Stimulated activated CD4-positive, alpha-beta T cell treated with anti-CD3 and anti-CD28 coated beads, Interleukin-1b, Interleukin-23, amount 100 ng/mL, for 1 hour (primary cell): ENCODE measurements at regions not wholly inside any gene's neighbourhood (a gene's known extent, or its start where the extent isn't known, plus 50 kb on each side); places are given as distances from the start of the nearest gene placed in this dataset.
"Not testable (repeated sequence)": the region's sequence is repeated elsewhere in the genome, so short reads cannot be mapped to it uniquely, and the experiment has no call there.

Source experiments
- DNase-seq, 2 donors: peaks; one replicate each; pipeline ENCODE4 v3.0.0-alpha.2; 2020; ENCODE audit warnings: low read depth in 2 of 2

DNA sequence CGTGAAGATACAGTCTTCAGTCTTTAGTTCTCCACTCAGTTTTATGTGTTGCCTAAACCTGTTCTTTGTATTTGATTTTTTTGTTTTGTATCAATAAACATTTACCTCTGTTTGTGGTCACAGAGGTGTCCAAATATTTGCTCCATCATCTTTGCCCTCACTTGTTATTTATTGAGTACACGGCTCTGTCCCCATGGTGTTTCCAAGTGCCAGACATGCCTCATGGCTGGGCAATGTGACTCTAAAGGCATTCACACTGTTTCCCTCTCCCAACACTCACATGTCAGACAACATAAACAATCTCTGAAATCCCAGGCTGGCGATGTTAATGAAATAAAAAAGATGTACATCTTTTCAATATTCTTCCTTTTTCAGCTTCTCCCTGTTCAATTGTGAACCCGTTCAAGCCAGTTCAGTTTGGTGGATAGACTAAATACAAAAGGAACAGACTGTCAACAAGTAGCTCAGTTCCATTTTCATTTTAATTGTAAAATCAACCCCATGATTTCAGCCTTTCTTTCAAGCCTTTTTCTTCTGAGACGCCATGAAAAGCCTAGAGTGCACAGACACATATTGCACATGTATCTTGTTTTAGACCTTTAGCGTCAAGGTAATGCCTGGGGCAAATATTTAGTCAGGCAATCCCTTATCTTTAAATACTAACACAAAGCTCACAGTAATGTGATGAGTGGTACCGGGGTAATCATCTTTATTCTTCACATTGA is 680.7 kb downstream of the GALC start:
- no peak for DNase-seq

DNA sequence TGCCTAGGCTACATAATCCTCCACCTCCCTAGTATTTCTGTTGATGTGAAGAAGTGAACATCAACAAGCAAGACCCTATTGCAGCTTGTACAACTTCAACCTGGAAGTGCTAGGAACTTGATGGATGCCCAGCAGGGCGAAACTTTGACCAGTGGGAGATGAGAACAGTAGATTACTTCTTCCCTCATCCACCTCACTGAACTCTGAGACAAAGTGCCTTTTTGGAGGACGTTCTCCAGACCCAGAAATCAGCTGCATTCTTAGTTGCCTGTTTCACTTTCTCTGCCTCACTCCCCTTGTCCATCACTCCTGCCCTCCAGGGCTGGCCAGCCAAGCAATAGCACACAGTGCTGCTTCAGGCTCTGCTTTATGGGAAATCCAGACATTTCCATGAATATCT is 683.4 kb downstream of the GALC start:
- DNase-seq: no peak

DNA sequence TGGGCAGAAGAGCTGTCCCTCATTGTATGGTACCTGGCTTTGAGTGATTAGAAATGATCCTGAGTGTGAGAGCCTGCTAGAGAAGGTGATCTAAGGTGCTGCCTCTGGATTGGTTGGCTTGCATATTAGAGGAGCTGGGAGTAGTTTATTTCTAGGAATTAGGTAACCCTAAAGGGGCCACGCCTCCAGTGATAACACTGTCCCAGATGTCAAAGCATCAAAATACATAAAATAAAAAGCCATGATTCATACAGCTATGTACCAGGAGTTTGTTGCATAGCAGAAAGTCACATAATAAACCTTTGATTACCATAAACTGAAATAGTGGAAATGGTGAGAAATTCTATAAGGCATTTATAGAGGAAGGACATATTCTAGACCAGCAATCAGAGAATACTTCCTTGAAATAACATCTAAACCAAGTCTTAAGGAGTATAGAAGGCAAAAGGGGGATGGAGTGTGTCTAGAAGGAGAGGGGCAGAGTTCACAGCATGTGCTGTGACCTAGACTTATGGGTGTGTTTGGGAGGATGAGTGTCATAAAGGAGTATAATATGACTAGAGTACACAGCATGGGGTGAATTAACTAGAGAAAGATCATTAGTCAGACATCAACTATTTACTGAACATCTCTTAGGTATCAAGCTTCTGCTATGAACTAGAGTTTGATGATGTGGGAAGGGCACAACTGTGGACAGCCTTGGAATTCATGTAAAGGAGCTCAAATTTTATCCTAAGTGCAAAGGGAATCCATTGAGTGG is 686.4 kb downstream of the GALC start:
- DNase-seq: no peak

GRCh38 chr14:87305345-87305744 is 687.6 kb downstream of the GALC start:
- no peak for DNase-seq

DNA sequence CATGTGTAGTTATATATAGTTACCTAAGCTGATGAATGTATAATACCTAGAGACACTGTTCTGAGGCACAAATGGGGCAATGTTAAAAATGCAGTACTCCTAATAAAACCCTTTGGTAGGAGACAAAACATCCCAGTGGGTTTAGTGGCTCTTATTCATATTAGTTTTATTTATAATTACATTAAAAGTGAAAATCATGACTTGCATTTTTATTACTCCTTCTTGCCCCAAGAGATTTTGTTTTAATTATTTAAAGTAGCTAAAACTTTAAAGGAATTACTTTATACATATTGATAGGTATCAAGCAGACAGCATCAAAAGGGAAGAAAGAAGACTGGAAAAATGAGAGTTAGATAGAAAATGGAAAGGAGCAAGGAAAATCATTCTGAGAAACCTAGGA is 688.6 kb downstream of the GALC start:
- DNase-seq: no peak

DNA sequence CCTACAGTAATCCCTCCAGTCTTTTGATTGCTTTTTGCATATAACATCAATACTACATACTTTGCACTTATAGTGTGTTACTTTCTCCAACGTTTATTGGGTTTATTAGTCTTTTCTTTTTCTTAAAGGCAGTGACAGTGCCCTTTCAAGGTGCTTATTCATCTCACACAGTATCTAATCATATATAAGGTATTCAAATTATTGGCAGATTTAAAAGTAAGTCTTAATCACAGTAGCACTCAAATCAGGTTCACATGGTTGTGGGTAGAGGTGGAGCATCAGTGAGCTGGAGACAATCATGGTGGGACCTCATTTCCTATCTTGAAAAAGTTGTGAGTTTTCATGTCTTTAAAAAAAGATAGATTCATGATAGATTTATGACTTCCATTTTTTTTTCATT is 706.2 kb downstream of the GALC start:
- no peak for DNase-seq

GRCh38 chr14:87286191-87286590 is 706.8 kb downstream of the GALC start:
- no peak for DNase-seq

DNA sequence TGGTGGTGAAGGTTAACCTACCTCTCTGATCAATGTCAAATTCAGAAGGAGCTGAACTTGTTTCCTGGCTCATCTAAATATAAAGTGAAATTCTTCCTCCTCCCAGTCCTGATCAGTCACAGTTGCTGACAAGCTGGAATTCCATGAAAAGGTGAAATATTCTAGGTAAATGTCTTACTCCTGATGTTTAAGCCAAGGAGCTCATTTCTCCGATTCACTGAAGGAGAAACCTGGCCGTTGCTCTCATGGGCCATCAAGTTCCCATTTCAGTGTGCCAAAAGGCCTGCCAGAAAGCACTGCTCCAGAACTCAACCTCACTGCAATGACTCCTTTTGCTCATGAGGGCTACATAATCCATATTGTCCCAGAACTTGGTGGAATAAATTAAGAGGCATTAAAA is 707.5 kb downstream of the GALC start:
- DNase-seq: no peak

DNA sequence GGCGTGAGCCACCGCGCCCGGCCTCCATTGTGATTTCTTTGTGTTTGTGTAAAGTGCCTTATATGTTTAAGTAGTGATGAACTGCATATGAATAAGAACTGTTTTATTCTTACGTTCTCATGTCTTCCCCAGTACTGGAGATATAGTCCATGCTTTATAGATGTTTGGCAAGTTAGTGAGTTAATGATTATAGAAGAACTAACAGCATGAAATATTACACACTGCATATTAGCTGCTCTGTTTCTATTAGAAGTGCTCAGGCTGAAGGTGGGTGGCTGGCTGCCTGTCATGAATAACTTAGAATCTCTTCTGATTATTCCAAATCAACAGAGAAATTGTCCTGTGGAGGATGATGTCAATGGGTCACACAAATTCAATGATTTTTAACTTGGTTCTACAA is 709.4 kb downstream of the GALC start:
- no peak for DNase-seq

GRCh38 chr14:87282266-87282665 is 710.7 kb downstream of the GALC start:
- DNase-seq: no peak

DNA sequence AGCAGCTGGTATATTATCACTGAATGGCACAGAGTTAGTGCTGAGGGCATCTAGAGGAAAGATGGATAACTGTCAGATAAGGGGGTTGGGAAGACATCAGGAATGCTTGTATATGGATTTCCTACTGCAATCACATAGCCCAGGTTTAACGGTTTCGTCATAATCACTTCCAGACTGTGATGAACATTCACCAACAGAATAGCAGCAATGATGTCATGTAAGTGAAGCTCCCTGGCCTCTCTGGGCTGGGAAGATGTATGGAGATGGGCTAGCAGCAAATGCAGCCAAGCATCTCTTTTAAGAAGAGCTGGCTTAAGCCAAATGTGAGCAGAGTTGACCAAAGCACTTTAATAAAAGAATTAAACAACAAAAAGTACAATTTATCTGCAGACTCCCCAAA is 714.6 kb downstream of the GALC start:
- DNase-seq: no peak

DNA sequence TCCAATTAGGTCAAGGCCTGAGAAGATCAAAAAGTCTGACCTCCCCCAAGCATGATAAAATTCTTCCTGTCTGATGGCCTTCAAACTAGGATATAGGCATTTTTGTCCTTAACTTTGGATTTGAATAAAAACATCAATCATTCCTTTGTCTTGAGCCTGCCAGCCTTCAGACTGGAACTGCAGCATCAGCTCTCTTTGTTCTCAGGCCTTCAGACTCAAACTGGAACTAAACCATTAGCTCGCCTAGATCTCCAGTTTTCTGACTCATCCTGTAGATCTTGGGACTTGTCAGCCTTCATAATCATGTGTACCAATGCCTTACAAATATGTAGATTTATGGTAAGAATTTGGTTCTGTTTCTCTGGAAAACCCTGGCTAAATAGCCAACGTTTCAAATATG is 721.7 kb downstream of the GALC start:
- no peak for DNase-seq

DNA sequence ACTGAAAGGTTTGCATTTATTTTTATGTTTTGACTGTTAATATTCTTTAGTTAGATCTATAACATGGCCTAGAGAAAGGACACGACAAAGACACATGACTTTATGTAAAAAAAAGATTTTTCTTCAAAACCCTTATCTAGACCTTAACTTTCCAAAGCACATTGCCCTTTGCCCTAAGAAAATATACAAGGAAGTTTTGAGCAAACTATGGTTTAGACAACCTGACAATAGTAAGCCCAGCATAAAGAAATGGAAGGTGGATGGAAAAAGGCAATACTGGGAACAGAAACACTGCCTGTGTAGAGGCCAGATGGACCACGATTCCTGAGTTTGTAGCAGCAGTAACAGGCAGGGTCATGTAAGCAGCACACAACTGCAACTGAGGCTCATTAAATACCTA is 724.0 kb downstream of the GALC start:
- no peak for DNase-seq

GRCh38 chr14:87264796-87265195 is 728.2 kb downstream of the GALC start:
- no peak for DNase-seq

- no peak for DNase-seq
These were observed 728.7 kb downstream of the GALC start for GRCh38 chr14:87264272-87264785.

- no peak for DNase-seq
These were observed 731.4 kb downstream of the GALC start for GRCh38 chr14:87261621-87262020.

GRCh38 chr14:87260460-87260859 is 732.5 kb downstream of the GALC start:
- no peak for DNase-seq

- no peak for DNase-seq
These were observed 735.6 kb downstream of the GALC start for GRCh38 chr14:87257421-87257820.

GRCh38 chr14:87255058-87255457 is 737.9 kb downstream of the GALC start:
- DNase-seq: no peak

GRCh38 chr14:87254331-87254874 is 738.6 kb downstream of the GALC start:
- no peak for DNase-seq

GRCh38 chr14:87253791-87254190 is 739.2 kb downstream of the GALC start:
- not testable (repeated sequence) for DNase-seq

- no peak for DNase-seq
These were observed 740.9 kb downstream of the GALC start for GRCh38 chr14:87252103-87252502.

DNA sequence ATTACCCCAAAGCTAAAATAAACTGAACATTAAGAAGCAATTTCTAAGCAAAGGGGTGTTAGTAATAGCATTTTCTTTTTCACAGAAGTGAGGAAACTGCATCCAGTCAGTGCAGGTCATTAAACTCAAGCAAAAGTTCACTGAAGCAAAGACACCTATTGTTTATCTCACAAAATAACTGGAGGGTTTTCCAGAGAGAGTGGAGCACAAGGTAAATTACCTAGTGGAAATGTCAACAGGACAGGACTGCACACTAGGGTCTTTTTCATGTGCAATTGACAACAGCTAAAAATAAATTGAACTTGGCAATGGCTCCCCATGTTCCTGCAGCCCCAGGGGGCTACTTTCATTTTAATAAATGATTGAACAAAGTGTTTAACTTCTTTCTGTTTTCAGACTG is 742.0 kb downstream of the GALC start:
- DNase-seq: no peak
